ENCODE measurements at regions not wholly inside any gene's neighbourhood (a gene's known extent, or its start where the extent isn't known, plus 50 kb on each side); places are given as distances from the start of the nearest gene placed in this dataset.
A peak's percentile ranks its signal among the peaks of the same experiment; 100 is the strongest.

DNA sequence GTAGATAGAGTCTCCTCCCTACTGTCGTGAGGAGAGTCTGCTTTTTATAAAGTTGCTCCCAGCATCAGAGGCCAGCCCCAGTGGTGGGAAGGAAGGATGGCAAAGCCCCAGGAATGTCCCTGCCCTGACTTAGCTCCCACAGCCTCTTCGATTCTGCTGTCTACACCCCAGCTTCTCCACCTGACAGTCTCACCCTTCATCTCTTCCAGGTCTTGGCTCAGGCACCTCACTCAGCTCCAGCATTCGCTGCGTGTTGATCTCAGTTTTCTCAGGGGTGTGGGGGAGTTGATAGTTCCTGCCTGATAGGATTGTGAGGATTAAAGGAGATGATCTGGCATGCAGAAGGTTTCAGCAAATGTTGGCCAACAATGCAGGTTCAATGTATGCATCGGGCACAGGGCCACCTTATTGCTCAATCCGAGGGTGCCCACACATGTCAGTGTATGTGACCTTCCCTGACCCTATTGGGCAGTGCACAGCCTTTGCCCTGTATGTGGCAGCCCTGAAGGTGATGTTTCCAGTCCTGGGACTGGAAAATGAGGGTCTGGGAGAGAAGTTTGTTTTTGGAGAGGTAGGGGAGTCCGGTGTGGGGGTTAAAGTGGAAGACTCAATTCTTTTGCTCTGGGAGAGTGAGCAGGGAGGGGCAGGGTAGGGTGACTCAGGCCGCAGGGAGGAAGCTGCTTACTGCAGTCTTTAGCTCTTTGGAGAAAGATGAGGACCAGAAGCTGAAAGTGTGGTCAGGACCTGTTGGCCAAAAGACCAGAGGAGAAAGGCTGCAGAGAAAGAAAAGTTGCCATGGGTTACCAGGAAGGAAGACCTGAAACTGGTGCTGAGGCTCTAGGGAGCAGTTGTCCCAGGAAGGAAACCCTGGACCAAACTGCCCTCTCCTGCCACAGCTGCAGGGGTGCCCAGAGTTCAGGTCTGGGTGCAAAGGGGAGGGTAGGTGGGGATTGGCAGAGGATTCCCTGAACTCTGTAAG, 153.2 kb downstream of the MACROH2A1 start:
- no peak for TF ChIP-seq CTCF (IDR thresholded peaks at IDR 0.05; ENCODE audit: extremely low read depth, low read depth, low read length)
- no peaks in the 10 kb centered on the region for H3K27me3 ChIP-seq (ENCODE audit: insufficient read depth, low read length)
- no peaks in the 10 kb centered on the region for H3K79me2 ChIP-seq (ENCODE audit: insufficient read depth, low read length)
- H3K4me3 ChIP-seq (ENCODE audit: insufficient read depth, low read length): peak overlapping the region; percentile 24
- peaks cover 60% of the 10 kb centered on the region for H3K4me1 ChIP-seq (ENCODE audit: insufficient read depth, low read length)
- H3K4me2 ChIP-seq (ENCODE audit: insufficient read depth, low read length): peak overlapping the region; percentile 65
- H3K9me3 ChIP-seq (ENCODE audit: low read depth, low read length): no peaks in the 10 kb centered on the region
- no peaks in the 10 kb centered on the region for H4K20me1 ChIP-seq (ENCODE audit: insufficient read depth, low read length)
- peak overlapping the region; percentile 12 for H2AFZ ChIP-seq (ENCODE audit: low read length)
- peak; percentile 92 for DNase-seq (ENCODE audit: insufficient read length, low spot score, missing footprints)
- H3K27ac ChIP-seq (ENCODE audit: low read depth, low read length): peak overlapping the region; percentile 76
- no peaks in the 10 kb centered on the region for H3K36me3 ChIP-seq (ENCODE audit: insufficient read depth, low read length)

- no peak for DNase-seq (ENCODE audit: insufficient read length, low spot score, missing footprints)
- TF ChIP-seq CTCF (IDR thresholded peaks at IDR 0.05; ENCODE audit: extremely low read depth, low read depth, low read length): no peak
- Histone ChIP-seq H3K4me2 (ENCODE audit: insufficient read depth, low read length) (no peak overlapping the region), H3K4me1 (ENCODE audit: insufficient read depth, low read length) (peaks cover 56% of the 10 kb centered on the region), H3K4me3 (ENCODE audit: insufficient read depth, low read length) (no peak overlapping the region), H2AFZ (ENCODE audit: low read length) (no peak overlapping the region), H3K9me3 (ENCODE audit: low read depth, low read length) (no peaks in the 10 kb centered on the region), H3K27ac (ENCODE audit: low read depth, low read length) (no peak overlapping the region), H3K27me3 (ENCODE audit: insufficient read depth, low read length) (no peaks in the 10 kb centered on the region), H3K36me3 (ENCODE audit: insufficient read depth, low read length) (no peaks in the 10 kb centered on the region), H4K20me1 (ENCODE audit: insufficient read depth, low read length) (no peaks in the 10 kb centered on the region), H3K79me2 (ENCODE audit: insufficient read depth, low read length) (no peaks in the 10 kb centered on the region)
These were observed 154.4 kb downstream of the MACROH2A1 start for GRCh38 chr5:135244620-135245021.

DNA sequence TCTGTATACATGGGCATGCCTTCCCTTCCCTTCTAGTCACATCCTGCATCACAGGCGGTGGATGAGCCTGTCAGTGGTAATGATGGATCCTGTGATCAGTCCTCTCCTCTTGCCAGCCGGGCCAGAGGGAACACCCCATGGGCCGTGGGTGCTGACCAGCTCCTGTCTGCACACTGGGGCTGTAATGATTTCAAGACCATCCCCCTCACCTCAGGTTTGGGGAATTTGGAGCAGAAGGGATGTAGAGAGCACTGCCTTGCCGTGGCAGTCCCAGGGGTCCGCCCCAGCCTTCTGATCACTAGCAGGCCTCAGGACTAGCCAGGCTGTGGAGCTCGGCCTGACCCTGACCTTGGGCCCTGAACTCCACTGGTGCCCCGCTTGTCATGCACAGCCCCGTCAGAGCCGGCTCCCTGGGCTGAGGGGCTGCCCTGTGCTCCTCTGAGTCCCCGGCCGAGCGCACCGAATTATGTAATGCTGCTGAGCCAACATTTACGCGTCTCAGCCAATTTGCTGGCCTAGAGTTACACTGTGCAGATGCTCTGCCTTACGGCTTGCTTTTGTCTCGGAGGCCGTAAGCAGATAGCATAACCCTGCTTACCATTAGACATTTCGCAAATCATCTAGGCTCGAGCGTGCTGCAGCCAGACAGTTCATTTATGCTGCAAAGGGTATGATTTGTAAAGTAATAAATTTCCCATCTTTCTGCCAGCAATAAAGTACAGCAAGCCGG, 155.3 kb downstream of the MACROH2A1 start:
- no peaks in the 10 kb centered on the region for H3K9me3 ChIP-seq (ENCODE audit: low read depth, low read length)
- H3K4me3 ChIP-seq (ENCODE audit: insufficient read depth, low read length): no peak overlapping the region
- H2AFZ ChIP-seq (ENCODE audit: low read length): no peak overlapping the region
- DNase-seq (ENCODE audit: insufficient read length, low spot score, missing footprints): no peak
- no peaks in the 10 kb centered on the region for H3K79me2 ChIP-seq (ENCODE audit: insufficient read depth, low read length)
- no peaks in the 10 kb centered on the region for H3K27me3 ChIP-seq (ENCODE audit: insufficient read depth, low read length)
- no peaks in the 10 kb centered on the region for H4K20me1 ChIP-seq (ENCODE audit: insufficient read depth, low read length)
- no peak for TF ChIP-seq CTCF (IDR thresholded peaks at IDR 0.05; ENCODE audit: extremely low read depth, low read depth, low read length)
- peaks cover 51% of the 10 kb centered on the region for H3K4me1 ChIP-seq (ENCODE audit: insufficient read depth, low read length)
- no peak overlapping the region for H3K4me2 ChIP-seq (ENCODE audit: insufficient read depth, low read length)
- no peaks in the 10 kb centered on the region for H3K36me3 ChIP-seq (ENCODE audit: insufficient read depth, low read length)
- no peak overlapping the region for H3K27ac ChIP-seq (ENCODE audit: low read depth, low read length)
